SJCRH30 (cell line): ENCODE measurements at regions not wholly inside any gene's neighbourhood (a gene's known extent, or its start where the extent isn't known, plus 50 kb on each side); places are given as distances from the start of the nearest gene placed in this dataset.

ENCODE experiments used
- DNase-seq, 2 experiments: peaks; one replicate each; pipeline ENCODE4 v3.0.0-alpha.2; 2015 to 2020
- H3K27ac ChIP-seq: fragments of 250-450 bp; sonication (Bioruptor Pico); 2 replicates; pipeline ENCODE4 v1.5.1; 2020; ENCODE audit warnings: mild to moderate bottlenecking, moderate library complexity
- H3K27me3 ChIP-seq: fragments of 250-450 bp; sonication (Bioruptor Pico); 2 replicates; pipeline ENCODE4 v1.5.1; 2020; ENCODE audit warnings: mild to moderate bottlenecking, moderate library complexity
- H3K36me3 ChIP-seq: fragments of 250-450 bp; sonication (Bioruptor Pico); 2 replicates; pipeline ENCODE4 v1.5.1; 2020; ENCODE audit warnings: mild to moderate bottlenecking, moderate library complexity
- H3K4me1 ChIP-seq: fragments of 250-450 bp; sonication (Bioruptor Pico); 2 replicates; pipeline ENCODE4 v1.5.1; 2020; ENCODE audit warnings: mild to moderate bottlenecking, moderate library complexity
- H3K4me3 ChIP-seq: fragments of 250-450 bp; sonication (Bioruptor Pico); 2 replicates; pipeline ENCODE4 v1.5.1; 2020; ENCODE audit warnings: mild to moderate bottlenecking, moderate library complexity
- H3K9me3 ChIP-seq: fragments of 250-450 bp; sonication (Bioruptor Pico); replicated peaks from 2 replicates; pipeline ENCODE4 v1.5.1; 2020; ENCODE audit warnings: mild to moderate bottlenecking, moderate library complexity

DNA sequence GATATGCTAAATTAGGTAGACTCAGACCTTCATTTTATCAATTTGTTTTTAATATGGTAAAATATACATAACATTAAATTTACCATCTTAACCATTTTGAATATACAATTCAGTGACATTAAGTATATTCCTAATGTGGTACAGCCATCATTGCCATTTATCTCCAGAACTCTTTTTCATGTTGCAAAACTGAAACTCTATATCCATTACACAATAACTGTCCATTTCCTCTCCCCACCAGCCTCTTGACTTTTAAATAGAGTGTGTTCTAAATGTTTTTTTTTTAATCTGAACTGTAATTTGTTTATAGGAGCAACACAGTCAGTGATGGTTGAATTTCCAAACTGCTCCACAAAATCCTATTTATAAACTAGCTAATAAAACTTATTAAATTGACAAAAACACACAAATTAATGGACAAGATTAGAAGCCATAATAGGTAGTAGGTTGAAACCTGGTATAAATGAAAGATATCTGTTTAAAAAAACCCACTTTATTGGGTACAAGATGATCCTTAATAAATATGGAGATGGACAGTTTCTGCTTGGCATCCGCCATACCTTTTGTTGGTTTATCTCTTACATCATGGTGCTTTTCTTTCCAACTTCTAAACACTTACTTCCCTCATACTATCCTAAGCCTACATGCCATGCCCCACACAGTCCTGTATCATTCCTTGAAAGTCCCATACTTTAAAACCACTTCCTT, 142.4 kb downstream of the ZPLD1 start:
- no peak for DNase-seq
- H3K27me3 ChIP-seq: no peaks in the 10 kb centered on the region
- no peaks in the 10 kb centered on the region for H3K9me3 ChIP-seq

DNA sequence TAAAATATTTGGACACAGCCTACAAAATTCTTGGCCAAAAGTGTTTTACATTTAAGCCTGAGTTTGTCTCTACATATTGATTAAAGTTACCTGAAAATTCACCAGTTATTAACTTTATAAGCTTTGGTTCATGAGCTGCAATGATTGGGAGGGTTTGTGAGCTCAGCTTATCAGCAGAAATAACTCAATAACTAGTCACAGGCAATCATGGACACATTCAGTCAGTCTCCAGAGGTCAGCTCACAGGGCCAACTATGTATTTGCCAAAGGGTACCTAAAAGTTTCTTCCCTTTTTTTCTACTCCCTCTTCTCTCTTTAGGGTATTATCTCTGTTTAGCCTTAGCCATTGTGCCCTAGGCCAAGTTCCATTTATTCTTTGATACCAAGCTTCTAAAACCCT, 145.9 kb downstream of the ZPLD1 start:
- Histone ChIP-seq H3K9me3 (no peaks in the 10 kb centered on the region), H3K4me1 (no peaks in the 10 kb centered on the region), H3K27ac (no peak overlapping the region), H3K4me3 (no peak overlapping the region), H3K36me3 (no peaks in the 10 kb centered on the region), H3K27me3 (no peaks in the 10 kb centered on the region)
- no peak for DNase-seq

More for the DNA sequence above, 142.4 kb downstream of the ZPLD1 start:
- no peak overlapping the region for H3K4me3 ChIP-seq
- H3K36me3 ChIP-seq: no peaks in the 10 kb centered on the region
- H3K27ac ChIP-seq: no peak overlapping the region
- H3K4me1 ChIP-seq: no peaks in the 10 kb centered on the region

DNA sequence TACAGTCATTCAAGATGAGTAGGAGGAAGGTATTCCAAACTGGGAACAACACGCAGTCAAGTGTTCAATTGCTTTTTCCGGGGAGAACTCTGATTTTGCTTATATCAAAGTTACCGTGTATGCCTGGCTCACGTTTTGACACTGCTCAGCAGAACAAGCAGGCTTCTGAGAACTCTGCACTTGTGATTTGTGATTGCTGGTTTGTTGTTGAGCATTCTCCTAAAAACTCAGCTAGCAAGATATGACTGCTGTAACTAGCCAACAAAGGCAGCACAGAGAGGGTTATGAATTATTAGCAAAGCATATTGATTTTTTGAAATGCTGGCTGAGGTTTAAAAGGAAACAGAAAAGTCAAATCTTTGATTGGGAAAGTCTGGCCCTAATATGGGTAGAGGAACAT, 151.7 kb downstream of the ZPLD1 start:
- Histone ChIP-seq H3K4me3 (no peak overlapping the region), H3K27me3 (no peaks in the 10 kb centered on the region), H3K9me3 (no peaks in the 10 kb centered on the region), H3K4me1 (no peaks in the 10 kb centered on the region), H3K36me3 (no peaks in the 10 kb centered on the region), H3K27ac (no peak overlapping the region)
- DNase-seq: no peak

DNA sequence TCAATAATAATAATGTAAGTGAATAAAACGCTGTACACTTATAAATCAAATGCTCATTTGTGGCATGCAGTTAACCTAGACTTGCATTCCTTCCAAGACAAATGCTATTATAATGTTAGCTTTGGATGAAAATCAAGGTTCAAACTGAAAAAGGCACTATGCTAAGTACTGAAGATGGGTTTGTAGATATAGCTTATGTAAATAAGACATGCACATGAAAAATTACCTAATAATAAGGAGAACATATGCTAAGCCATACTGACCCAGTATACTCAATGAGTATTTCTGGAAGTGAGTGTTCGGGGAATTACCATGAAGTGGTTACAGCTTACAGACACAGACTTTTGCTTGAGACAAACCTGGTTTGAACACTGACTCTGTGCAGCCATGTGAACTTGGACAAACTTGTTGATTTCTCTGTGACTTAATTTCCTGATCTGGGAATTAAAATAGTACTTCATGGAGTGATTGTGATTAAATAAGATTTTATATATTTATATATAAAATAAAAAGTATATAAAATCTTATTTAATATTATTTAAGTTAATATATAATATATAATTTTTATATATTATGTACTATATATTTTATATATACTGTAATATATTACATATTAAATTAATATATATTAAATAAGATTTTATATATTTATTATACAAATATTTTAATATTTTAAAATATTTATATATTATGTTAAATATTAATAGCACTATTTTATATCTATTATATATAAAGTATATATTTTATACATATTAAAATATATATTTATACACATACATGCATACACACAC, 159.2 kb downstream of the ZPLD1 start:
- H3K4me3 ChIP-seq: no peak overlapping the region
- no peaks in the 10 kb centered on the region for H3K36me3 ChIP-seq
- H3K9me3 ChIP-seq: no peaks in the 10 kb centered on the region
- H3K27me3 ChIP-seq: no peaks in the 10 kb centered on the region
- no peak for DNase-seq
- no peak overlapping the region for H3K27ac ChIP-seq
- no peaks in the 10 kb centered on the region for H3K4me1 ChIP-seq

DNA sequence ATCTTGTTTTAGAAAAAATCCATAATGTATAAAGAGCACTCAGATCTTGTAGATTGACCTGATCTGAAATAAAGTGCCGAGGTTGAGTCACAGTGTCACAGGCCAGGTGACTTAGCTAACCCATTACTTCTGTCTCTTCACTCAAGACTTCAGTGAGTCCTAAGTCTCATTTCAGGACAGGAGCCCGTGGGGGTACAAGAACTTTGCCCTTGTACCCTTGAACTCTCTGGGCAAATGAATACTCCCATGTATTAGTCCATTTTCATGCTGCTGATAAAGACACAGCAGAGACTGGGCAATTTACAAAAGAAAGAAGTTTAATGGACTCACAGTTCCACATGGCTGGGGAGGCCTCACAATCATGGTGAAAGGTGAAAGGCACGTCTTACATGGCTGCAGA, 160.2 kb downstream of the ZPLD1 start:
- Histone ChIP-seq H3K36me3 (no peaks in the 10 kb centered on the region), H3K4me1 (no peaks in the 10 kb centered on the region), H3K27me3 (no peaks in the 10 kb centered on the region), H3K4me3 (no peak overlapping the region), H3K9me3 (no peaks in the 10 kb centered on the region), H3K27ac (no peak overlapping the region)
- DNase-seq: no peak

DNA sequence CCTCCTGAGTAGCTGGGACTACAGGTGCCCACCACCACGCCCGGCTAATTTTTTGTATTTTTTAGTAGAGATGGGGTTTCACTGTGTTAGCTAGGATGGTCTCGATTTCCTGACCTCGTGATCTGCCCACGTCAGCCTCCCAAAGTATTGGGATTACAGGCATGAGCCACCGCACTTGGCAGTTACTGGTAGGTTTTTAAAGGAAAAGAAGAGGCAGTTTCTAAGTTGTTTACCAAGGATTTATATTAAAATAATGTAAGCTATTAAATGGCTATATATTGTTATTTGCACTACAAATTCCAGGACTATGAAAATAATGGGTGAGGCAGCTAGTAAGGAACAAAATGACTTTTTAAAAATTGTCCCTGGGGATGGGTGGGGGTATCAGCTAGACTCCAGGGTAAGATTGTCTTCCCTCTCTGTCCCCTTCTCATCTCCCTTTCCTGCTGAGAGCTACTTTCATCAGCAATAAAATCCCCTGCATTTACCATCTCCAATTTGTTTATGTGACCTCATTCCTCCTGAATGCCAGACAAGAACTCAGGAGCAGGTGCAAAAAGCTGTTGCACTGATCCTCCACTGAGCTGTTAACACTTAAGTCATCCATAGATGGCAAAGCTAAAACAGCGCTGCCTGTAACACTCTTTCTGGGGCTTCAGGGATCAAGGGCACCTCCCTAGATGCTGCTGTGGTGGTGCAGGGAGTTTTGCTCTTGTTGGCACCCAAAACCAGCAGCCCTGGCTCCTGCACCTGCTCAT, 165.2 kb downstream of the ZPLD1 start:
- Histone ChIP-seq H3K4me1 (no peaks in the 10 kb centered on the region), H3K36me3 (no peaks in the 10 kb centered on the region), H3K27me3 (no peaks in the 10 kb centered on the region), H3K4me3 (no peak overlapping the region), H3K9me3 (no peaks in the 10 kb centered on the region), H3K27ac (no peak overlapping the region)
- DNase-seq: peak in 1 of 2 experiments; percentile 5

DNA sequence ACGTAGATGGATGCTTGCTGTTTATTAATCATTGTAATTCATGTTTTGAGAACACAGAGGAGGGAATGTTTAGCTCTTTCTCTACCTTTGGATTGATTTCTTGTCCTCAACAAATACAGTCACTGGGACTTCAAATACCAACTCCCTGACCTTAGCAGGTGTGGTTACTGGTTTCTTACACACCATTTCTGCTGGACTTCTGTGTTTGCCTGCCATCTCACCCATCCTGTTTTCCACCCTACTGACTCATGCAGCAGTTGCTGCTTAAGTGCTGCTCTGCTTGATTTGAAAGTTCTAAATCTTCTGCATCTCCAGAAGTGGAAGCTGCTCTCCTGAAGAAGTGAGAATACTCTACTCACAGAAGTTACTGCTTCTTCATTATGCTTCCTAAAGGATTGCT, 170.3 kb downstream of the ZPLD1 start:
- Histone ChIP-seq H3K27ac (no peak overlapping the region), H3K36me3 (no peaks in the 10 kb centered on the region), H3K4me3 (no peak overlapping the region), H3K9me3 (no peaks in the 10 kb centered on the region), H3K27me3 (no peaks in the 10 kb centered on the region), H3K4me1 (no peaks in the 10 kb centered on the region)
- DNase-seq: no peak

DNA sequence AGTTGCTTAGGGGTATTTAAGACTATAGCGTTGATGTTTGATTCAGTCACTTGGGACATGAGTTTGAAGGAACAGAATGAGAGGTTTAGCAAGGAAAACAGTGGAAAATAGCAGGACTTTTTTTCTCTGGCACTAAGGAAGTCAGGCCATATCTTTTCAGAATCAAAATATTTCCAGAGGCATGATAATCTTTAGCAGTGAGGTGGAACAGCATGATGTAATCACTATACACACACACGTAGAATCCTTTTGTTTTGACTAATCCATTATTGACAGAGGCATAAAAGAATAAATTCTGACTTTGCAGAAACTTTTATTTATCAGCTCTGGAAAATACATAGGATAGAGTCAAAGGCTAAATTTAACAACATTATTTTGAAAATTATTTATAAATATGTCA, 174.1 kb downstream of the ZPLD1 start:
- no peaks in the 10 kb centered on the region for H3K9me3 ChIP-seq
- DNase-seq: no peak
- H3K27me3 ChIP-seq: no peaks in the 10 kb centered on the region
- no peaks in the 10 kb centered on the region for H3K36me3 ChIP-seq
- H3K4me1 ChIP-seq: no peaks in the 10 kb centered on the region
- no peak overlapping the region for H3K27ac ChIP-seq
- no peak overlapping the region for H3K4me3 ChIP-seq

DNA sequence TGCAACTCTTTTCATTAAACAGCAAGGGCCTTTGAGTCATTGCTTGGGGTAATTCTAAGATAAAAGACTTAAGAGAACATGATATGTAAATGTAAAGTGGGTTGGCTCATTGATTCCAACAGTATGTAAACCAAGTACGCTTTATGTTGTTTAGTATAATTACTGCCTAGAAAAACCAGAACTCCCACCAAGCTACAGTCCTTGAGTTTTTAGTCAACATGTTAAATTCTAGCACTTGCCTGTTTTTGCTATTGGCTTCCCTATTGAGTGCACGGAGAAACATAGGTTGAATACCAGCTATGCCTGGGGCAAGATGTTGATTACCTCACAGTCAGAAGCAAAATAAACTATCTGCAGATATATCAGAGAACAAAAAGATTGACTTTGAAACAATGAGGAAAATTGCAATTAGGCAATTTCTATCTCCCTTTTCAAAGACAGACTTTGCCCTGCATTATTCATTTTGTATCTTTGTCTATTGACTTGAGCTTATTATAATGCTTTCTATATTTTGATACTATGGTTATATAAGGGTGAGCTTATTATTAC, 179.3 kb downstream of the ZPLD1 start:
- H3K36me3 ChIP-seq: no peaks in the 10 kb centered on the region
- no peaks in the 10 kb centered on the region for H3K9me3 ChIP-seq
- DNase-seq: no peak
- no peak overlapping the region for H3K27ac ChIP-seq
- H3K27me3 ChIP-seq: no peaks in the 10 kb centered on the region; the same call in 1 of the 2 replicates
- H3K4me3 ChIP-seq: no peak overlapping the region
- no peaks in the 10 kb centered on the region for H3K4me1 ChIP-seq

DNA sequence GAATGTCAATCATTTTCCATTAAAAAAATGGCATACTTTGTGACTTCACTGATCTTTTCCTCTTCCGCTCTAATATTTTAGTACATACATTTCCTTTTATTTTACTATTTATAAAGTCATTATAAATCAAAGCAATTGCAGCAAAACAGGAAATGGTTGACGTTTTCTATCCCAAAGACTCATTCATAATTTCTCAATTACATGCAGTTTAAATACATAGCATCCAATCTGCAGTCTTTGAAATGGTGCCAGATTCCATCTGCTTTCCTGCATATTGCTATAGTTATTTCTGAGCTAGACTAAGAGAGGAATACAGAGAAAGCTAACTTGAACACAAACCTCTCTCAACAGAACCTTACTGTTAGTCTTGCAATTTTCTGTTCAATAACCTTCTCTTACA, 179.8 kb downstream of the ZPLD1 start:
- Histone ChIP-seq H3K36me3 (no peaks in the 10 kb centered on the region), H3K4me1 (no peaks in the 10 kb centered on the region), H3K9me3 (no peaks in the 10 kb centered on the region), H3K27me3 (no peaks in the 10 kb centered on the region; the same call in 1 of the 2 replicates), H3K4me3 (no peak overlapping the region), H3K27ac (no peak overlapping the region)
- no peak for DNase-seq

DNA sequence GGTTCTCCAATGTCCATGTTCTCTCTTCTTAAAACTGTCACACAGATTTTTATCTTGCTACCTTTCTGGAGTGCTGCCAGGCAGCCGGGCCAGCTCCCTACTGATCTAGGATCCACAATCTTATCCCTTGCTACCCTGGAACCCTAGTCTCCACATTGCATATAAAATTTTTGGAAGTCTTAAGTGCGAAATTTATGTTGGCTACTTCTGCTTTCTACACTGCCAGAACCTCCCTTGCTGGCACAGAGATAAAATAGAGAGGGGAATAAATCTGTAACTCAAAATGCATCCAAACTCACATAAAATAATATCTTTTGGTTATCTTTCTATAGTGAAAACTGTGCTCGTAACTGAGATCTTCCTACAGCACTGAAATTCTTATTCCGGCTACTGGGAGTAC, 182.6 kb downstream of the ZPLD1 start:
- H3K27ac ChIP-seq: no peak overlapping the region
- no peaks in the 10 kb centered on the region; the same call in 1 of the 2 replicates for H3K27me3 ChIP-seq
- no peaks in the 10 kb centered on the region for H3K9me3 ChIP-seq
- no peak for DNase-seq
- H3K4me1 ChIP-seq: no peaks in the 10 kb centered on the region
- H3K36me3 ChIP-seq: no peaks in the 10 kb centered on the region
- H3K4me3 ChIP-seq: no peak overlapping the region

DNA sequence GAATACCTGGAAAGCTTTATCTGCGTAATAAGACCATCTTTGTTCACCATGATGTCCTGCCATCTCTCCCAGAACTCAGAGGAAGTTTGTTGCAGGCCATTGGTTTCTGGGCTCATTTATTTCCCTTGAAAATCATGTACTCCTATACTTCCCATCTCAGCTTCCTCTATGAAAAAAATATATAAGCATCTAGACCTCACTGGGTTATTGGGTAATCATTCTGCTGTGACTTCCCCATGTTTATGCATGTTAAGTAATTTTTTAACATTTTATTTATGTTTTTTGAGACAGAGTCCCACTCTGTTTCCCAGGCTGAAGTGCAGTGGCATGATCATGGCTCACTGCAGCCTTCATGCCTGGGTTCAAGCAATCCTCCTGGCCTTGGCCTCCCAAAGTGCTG, 184.5 kb downstream of the ZPLD1 start:
- Histone ChIP-seq H3K9me3 (no peaks in the 10 kb centered on the region; the same call in 1 of the 2 replicates), H3K27me3 (no peaks in the 10 kb centered on the region; the same call in 1 of the 2 replicates), H3K4me3 (no peak overlapping the region), H3K36me3 (no peaks in the 10 kb centered on the region), H3K4me1 (no peaks in the 10 kb centered on the region), H3K27ac (no peak overlapping the region)
- no peak for DNase-seq

DNA sequence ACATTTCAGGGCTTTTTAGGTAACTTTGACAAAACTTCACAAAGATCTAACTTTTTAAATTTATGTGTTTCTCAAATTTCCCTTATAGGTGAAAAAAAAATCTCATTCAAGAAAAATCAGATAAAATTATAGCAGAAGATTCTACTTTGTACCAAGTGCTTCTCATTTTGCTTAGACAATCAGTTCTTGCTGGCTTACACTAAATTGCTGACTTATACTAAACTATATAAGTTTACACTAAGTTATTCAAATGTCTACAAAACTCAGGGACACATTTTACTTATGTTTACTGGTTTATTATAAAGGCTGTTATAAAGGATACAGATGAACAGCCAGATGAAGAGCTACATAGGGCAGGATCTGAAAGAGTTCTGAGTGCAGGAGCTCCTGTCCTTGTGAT, 195.1 kb downstream of the ZPLD1 start:
- H3K4me1 ChIP-seq: no peaks in the 10 kb centered on the region
- H3K27me3 ChIP-seq: no peaks in the 10 kb centered on the region
- no peak overlapping the region for H3K4me3 ChIP-seq
- no peaks in the 10 kb centered on the region for H3K36me3 ChIP-seq
- no peak for DNase-seq
- no peaks in the 10 kb centered on the region for H3K9me3 ChIP-seq
- H3K27ac ChIP-seq: no peak overlapping the region

DNA sequence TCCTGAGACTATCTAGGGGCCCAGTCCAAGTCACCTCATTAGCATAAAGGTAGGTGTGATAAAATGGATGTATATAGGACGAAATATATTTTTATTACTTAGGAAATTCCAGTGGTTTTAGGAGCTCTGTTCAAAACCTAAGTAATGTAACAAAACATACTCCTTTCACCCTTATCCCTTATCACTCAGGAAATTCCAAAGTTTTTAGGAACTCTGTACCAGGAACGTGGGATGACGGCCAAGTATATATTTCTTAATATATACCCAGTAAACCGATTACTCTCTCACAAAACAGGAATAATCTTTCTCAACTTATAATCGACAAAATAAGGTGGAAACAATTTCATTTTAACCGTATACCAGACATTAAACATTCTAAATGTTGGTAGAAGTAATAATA, 195.7 kb downstream of the ZPLD1 start:
- no peaks in the 10 kb centered on the region for H3K4me1 ChIP-seq

DNA sequence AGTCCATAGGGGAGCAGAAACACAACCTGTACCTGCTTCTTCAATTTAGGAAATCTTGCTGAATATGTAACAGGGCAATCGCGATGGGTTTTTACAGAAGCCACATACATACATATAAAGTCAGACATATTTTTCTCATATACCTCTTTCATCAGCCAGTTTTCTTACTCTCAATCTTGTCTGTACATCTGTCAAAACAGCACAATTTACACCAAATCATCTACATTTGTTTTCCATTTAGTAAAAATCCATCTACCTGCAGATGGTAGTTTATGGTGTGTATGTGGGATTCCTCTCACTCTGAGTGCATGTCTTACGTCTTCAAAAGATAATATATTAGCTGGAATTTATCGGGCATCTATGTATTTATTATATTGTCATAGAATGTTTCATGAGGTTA, 208.7 kb downstream of the ZPLD1 start:
- no peaks in the 10 kb centered on the region for H3K36me3 ChIP-seq
- no peak for DNase-seq
- no peaks in the 10 kb centered on the region for H3K4me1 ChIP-seq
- H3K27ac ChIP-seq: no peak overlapping the region
- H3K27me3 ChIP-seq: no peaks in the 10 kb centered on the region
- no peak overlapping the region for H3K4me3 ChIP-seq
- no peaks in the 10 kb centered on the region for H3K9me3 ChIP-seq

More for the DNA sequence above, 195.7 kb downstream of the ZPLD1 start:
- no peak overlapping the region for H3K4me3 ChIP-seq
- H3K27me3 ChIP-seq: no peaks in the 10 kb centered on the region
- H3K9me3 ChIP-seq: no peaks in the 10 kb centered on the region
- H3K36me3 ChIP-seq: no peaks in the 10 kb centered on the region
- no peak overlapping the region for H3K27ac ChIP-seq
- DNase-seq: no peak
